HCT116 (cell line): ENCODE measurements at regions not wholly inside any gene's neighbourhood (a gene's known extent, or its start where the extent isn't known, plus 50 kb on each side); places are given as distances from the start of the nearest gene placed in this dataset.
A peak's percentile ranks its signal among the peaks of the same experiment; 100 is the strongest.

Experiments
- ATAC-seq: fragments of 200-7000 bp; cut with Tn5 transposase; 2 replicates; pipeline ENCODE4 v1.9.1; 2020; ENCODE audit warnings: mild to moderate bottlenecking, moderate library complexity
- BruUV-seq: library from RNA; stranded (reverse); fragments of 400-500 nt; replicated peaks from 2 replicates; lab custom pipeline; 2021; lab: Mats Ljungman, UMichigan
- CTCF ChIA-PET: fragments of 300-600 bp; sonication (Branson Sonifier 250); formaldehyde crosslinking; loops from one replicate; lab custom pipeline; 2021; ENCODE audit warnings: antibody characterized with exemption; lab: Charles Lee
- POLR2A ChIA-PET: fragments of 300-600, 350-600 bp; sonication (Branson Sonifier 250); formaldehyde crosslinking; loops from one replicate; lab custom pipeline; 2021; ENCODE audit warnings: antibody characterized with exemption; lab: Charles Lee
- RAD21 ChIA-PET, 2 experiments: fragments of 300-600 bp; sonication (Branson Sonifier 250); formaldehyde crosslinking; loops; one replicate each; lab custom pipeline; 2023; ENCODE audit warnings: low total read pairs in 2 of 2; ENCODE audit not compliant: uncharacterized antibody in 2 of 2, unreplicated experiment in 2 of 2, low non-redundant PET in 1 of 2; lab: Charles Lee
- DNase-seq: peaks from one replicate; pipeline ENCODE4 v3.0.0-alpha.2; 2010; ENCODE audit warnings: low read depth, low spot score
- H2AFZ ChIP-seq: fragments of 200-600 bp; shearing (Covaris generic), sonication (generic); 2 replicates; pipeline ENCODE4 v1.6.1; 2017; ENCODE audit warnings: low read depth, mixed run types, mixed read lengths, antibody characterized with exemption, low read length; ENCODE audit not compliant: poor library complexity, severe bottlenecking
- H3K27ac ChIP-seq: 2 replicates; pipeline ENCODE4 v1.5.1; 2012; ENCODE audit warnings: low read depth, low read length
- H3K27me3 ChIP-seq: fragments of 200-600 bp; sonication (generic); 2 replicates; pipeline ENCODE4 v1.6.1; 2016; ENCODE audit warnings: mixed run types, low read length, mixed read lengths; ENCODE audit not compliant: insufficient read depth
- H3K36me3 ChIP-seq, 2 experiments: fragments of 200-500 bp in 1 of 2; fragments of 200-600 bp in 1 of 2; sonication (Bioruptor generic) in 1 of 2; sonication (generic) in 1 of 2; 2 replicates each; pipeline versions ENCODE4 v1.5.1 to v1.6.1; 2014 to 2016; ENCODE audit warnings: low read length in 2 of 2, inconsistent platforms in 1 of 2, mixed read lengths in 1 of 2, mixed run types in 1 of 2; ENCODE audit not compliant: insufficient read depth in 2 of 2, control insufficient read depth in 1 of 2
- H3K4me1 ChIP-seq, 2 experiments: fragments of 200-600 bp in 1 of 2; sonication (generic) in 1 of 2; 2 replicates each; pipeline versions ENCODE4 v1.5.1 to v1.6.1; 2012 to 2017; ENCODE audit warnings: low read length in 2 of 2, inconsistent platforms in 1 of 2, mild to moderate bottlenecking in 1 of 2, mixed read lengths in 1 of 2, mixed run types in 1 of 2, moderate library complexity in 1 of 2; ENCODE audit not compliant: insufficient read depth in 2 of 2, control insufficient read depth in 1 of 2
- H3K4me2 ChIP-seq: fragments of 200-600 bp; sonication (generic); 2 replicates; pipeline ENCODE4 v1.6.1; 2017; ENCODE audit warnings: mixed run types, low read length, mixed read lengths
- H3K4me3 ChIP-seq, 2 experiments: fragments of 200-600 bp in 1 of 2; sonication (generic) in 1 of 2; replicated peaks in 1 of 2; 2 replicates each; pipeline ENCODE4 v1.5.1; 2011 to 2016; ENCODE audit warnings: low read length in 2 of 2, control low read depth in 1 of 2, low read depth in 1 of 2, mild to moderate bottlenecking in 1 of 2, mixed read lengths in 1 of 2, mixed run types in 1 of 2
- H3K79me2 ChIP-seq: fragments of 200-600 bp; sonication (generic); 2 replicates; pipeline ENCODE4 v1.6.1; 2017; ENCODE audit warnings: mild to moderate bottlenecking, mixed run types, low read length, moderate library complexity, mixed read lengths; ENCODE audit not compliant: insufficient read depth
- H3K9ac ChIP-seq: fragments of 200-600 bp; sonication (generic); 2 replicates; pipeline ENCODE4 v1.6.1; 2016; ENCODE audit warnings: low read length, mixed read lengths
- H3K9me2 ChIP-seq: fragments of 200-600 bp; sonication (generic), shearing (Covaris generic); 2 replicates; pipeline ENCODE4 v1.6.1; 2017; ENCODE audit warnings: mixed run types, mild to moderate bottlenecking, moderate library complexity; ENCODE audit not compliant: insufficient read depth
- H3K9me3 ChIP-seq, 2 experiments: fragments of 200-500 bp in 1 of 2; fragments of 200-600 bp in 1 of 2; sonication (Bioruptor generic) in 1 of 2; sonication (generic) in 1 of 2; 2 replicates each; pipeline ENCODE4 v1.6.1; 2014 to 2017; ENCODE audit warnings: low read length in 2 of 2, mixed read lengths in 2 of 2, inconsistent platforms in 1 of 2, low read depth in 1 of 2, mild to moderate bottlenecking in 1 of 2, mixed run types in 1 of 2, moderate library complexity in 1 of 2; ENCODE audit not compliant: control insufficient read depth in 1 of 2, insufficient read depth in 1 of 2
- H4K20me1 ChIP-seq: fragments of 200-600 bp; sonication (generic), shearing (Covaris generic); 2 replicates; pipeline ENCODE4 v1.6.1; 2017; ENCODE audit warnings: mixed run types, mild to moderate bottlenecking, moderate library complexity; ENCODE audit not compliant: insufficient read depth
- ATF3 ChIP-seq: IDR thresholded peaks from 2 replicates; pipeline ENCODE4 v1.6.1; 2012
- POLR2A ChIP-seq: IDR thresholded peaks from 2 replicates; pipeline ENCODE4 v1.7.0; 2011; ENCODE audit warnings: borderline replicate concordance; ENCODE audit not compliant: insufficient read depth, insufficient read length; ENCODE audit errors: extremely low read depth
- POLR2AphosphoS5 ChIP-seq: IDR thresholded peaks from 2 replicates; pipeline ENCODE4 v1.6.1; 2011; ENCODE audit warnings: mild to moderate bottlenecking, low read depth, low read length, moderate library complexity
- SRF ChIP-seq: IDR thresholded peaks from 2 replicates; pipeline ENCODE4 v1.6.1; 2012; ENCODE audit warnings: low read depth
- YY1 ChIP-seq: IDR thresholded peaks from 2 replicates; pipeline ENCODE4 v1.6.1; 2011; ENCODE audit warnings: low read length, low read depth, moderate library complexity, mild to moderate bottlenecking; ENCODE audit not compliant: insufficient replicate concordance; ENCODE audit errors: extremely low read depth
- ZBTB33 ChIP-seq: IDR thresholded peaks from 2 replicates; pipeline ENCODE4 v1.6.1; 2011; ENCODE audit warnings: mild to moderate bottlenecking, low read length, moderate library complexity; ENCODE audit not compliant: insufficient replicate concordance; ENCODE audit errors: extremely low read depth
- ZFX ChIP-seq: fragments of 450-650 bp; IDR thresholded peaks from 2 replicates; pipeline ENCODE4 v1.6.1; 2017
- ZNF274 ChIP-seq: fragments of 200-500 bp; sonication (Bioruptor generic); IDR thresholded peaks from 2 replicates; pipeline ENCODE4 v1.6.1; 2014; ENCODE audit warnings: mild to moderate bottlenecking, low read depth, low read length, inconsistent platforms
- intact Hi-C: fragments of 100-400 bp; cut with micrococcal nuclease; formaldehyde crosslinking; loops from 2 replicates; pipeline ENCODE4 v1.10.0; 2022

GRCh38 chr17:77294761-77295160 lies 154.0 kb downstream of the SEC14L1 start:
- ATAC-seq (no peak), DNase-seq (no peak)
- no peak overlapping the region for H3K4me2 ChIP-seq
- CTCF ChIA-PET, result no interaction called here
- H3K4me1 ChIP-seq, result peaks cover 33 to 62% of the 10 kb centered on the region in 2 experiments
- no peak for TF ChIP-seq ZBTB33
- TF ChIP-seq ZFX, result no peak
- TF ChIP-seq SRF, result no peak
- TF ChIP-seq POLR2A, result no peak
- TF ChIP-seq YY1, result no peak
- no peak for TF ChIP-seq ATF3
- TF ChIP-seq ZNF274, result no peak
- TF ChIP-seq POLR2AphosphoS5, result no peak
- no peaks in the 10 kb centered on the region for H3K27me3 ChIP-seq
- POLR2A ChIA-PET, result no interaction called here
- H4K20me1 ChIP-seq, result peaks cover 15% of the 10 kb centered on the region; the same call in 1 of the 2 replicates
- TSS peak; percentile 11 for BruUV-seq
- no peak overlapping the region for H3K27ac ChIP-seq
- H3K9me3 ChIP-seq, result no peaks in the 10 kb centered on the region
- H3K36me3 ChIP-seq, result peaks cover 10 to 22% of the 10 kb centered on the region in 2 experiments; a peak in 3 of 4 replicates
- RAD21 ChIA-PET, result no interaction called here
- no peak overlapping the region for H3K4me3 ChIP-seq
- H3K9me2 ChIP-seq, result no peaks in the 10 kb centered on the region
- H2AFZ ChIP-seq, result no peak overlapping the region
- H3K9ac ChIP-seq, result no peak overlapping the region
- intact Hi-C loops, result no loop called here
- H3K79me2 ChIP-seq, result peaks cover 97% of the 10 kb centered on the region
